GM13977 (cell line): ENCODE measurements at regions not wholly inside any gene's neighbourhood (a gene's known extent, or its start where the extent isn't known, plus 50 kb on each side); places are given as distances from the start of the nearest gene placed in this dataset.

ENCODE experiments used
- DNase-seq: peaks from one replicate; pipeline ENCODE4 v3.0.0; 2012; ENCODE audit warnings: low spot score
- CTCF ChIP-seq: IDR thresholded peaks from 2 replicates; pipeline ENCODE4 v1.5.1; 2012; ENCODE audit warnings: mild to moderate bottlenecking, control low read depth; ENCODE audit not compliant: insufficient read depth; ENCODE audit errors: extremely low read depth, missing control alignments
- in situ Hi-C: fragments of 300-500 bp; cut with MboI; formaldehyde crosslinking; loops from one replicate; pipeline ENCODE4 v1.12.0; 2022; ENCODE audit warnings: low sequenced_read_pairs, low pct_unique_long_range_greater_than_20kb, mixed read lengths, inconsistent platforms; ENCODE audit not compliant: unreplicated experiment

DNA sequence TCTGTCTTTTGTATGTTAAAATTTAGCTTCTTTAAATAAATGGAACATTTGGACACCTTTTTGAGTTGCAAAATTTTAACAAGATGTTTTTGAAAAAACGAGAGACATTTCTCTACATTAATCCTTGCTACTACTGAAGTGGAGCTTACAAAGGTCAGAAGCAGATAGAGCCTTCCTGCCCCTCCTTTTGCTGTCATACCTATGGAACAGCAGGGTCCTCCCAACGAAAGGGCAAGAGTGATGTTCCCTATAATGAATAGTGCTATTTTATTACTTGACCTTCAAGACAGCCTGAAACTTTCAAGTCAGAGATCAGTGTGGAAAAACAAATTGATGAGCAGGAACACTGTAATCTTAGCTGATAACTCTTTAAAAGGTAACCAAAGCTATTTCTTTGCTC lies 1538.9 kb downstream of the PLA2G4A start:
- TF ChIP-seq CTCF = no peak
- DNase-seq = no peak
- in situ Hi-C loops = no loop called here

GRCh38 chr1:188371295-188371806 lies 1542.6 kb downstream of the PLA2G4A start:
- no peak for DNase-seq
- TF ChIP-seq CTCF = no peak
- in situ Hi-C loops = no loop called here

GRCh38 chr1:188372821-188373220 lies 1544.1 kb downstream of the PLA2G4A start:
- in situ Hi-C loops = no loop called here
- TF ChIP-seq CTCF = no peak

DNA sequence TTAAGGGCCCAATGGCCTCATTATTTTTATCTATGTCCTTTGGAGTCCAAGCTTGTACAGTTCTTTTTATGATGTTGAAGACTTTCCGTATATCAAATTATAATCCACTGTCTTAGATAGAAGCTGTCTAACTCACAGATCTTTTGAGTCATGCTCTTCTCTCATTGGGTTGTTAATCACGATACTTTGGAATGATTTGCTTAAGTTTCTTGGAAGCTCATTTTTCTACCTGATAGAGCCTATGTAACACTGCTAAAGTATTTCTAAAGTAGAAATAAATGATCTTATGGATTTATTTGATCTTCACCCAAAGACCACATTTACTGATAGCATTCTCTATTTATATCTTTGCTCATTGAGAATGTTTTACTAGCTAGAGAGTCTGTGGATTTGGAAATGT lies 1554.1 kb downstream of the PLA2G4A start:
- TF ChIP-seq CTCF = no peak
- in situ Hi-C loops = no loop called here
- DNase-seq = no peak

More at GRCh38 chr1:188372821-188373220, 1544.1 kb downstream of the PLA2G4A start:
- DNase-seq = no peak

DNA sequence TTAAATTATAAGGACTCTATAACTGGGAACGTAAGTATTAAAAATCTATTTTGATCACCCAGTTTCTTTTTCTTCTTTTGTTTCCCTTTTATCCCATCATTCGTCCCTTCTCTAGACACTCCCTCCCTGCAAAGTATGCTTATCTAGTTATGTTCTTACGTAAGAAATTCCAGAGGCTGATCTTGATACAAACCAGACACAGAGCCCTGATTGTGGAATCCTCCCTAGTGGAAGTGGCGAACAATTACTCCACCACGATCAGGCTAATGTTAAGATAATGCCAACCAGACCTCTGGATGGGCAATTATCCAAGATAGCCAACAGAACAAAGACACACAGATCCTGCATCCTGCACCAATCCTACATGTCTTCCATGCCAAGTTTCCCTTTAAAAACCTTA lies 1557.4 kb downstream of the PLA2G4A start:
- no peak for DNase-seq
- no peak for TF ChIP-seq CTCF
- in situ Hi-C loops = no loop called here

DNA sequence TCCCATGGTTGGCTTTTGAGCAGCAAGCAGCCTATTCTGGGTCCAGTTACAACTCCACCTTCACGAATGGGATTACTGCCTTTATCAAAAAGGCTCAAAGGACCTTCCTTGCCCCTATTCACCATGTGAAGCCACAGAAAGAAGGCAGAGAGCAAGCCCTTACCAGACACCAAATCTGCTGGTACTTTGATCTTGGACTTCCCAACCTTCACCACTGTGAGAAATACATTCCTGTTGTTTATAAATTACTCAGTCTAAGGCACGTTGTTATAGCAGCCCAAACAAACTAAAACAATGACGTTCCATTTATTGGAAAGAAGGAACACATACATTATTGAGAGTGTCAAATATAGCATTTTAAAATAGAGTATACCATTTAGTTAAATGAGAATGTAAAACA lies 1557.9 kb downstream of the PLA2G4A start:
- DNase-seq = no peak
- no peak for TF ChIP-seq CTCF
- in situ Hi-C loops = no loop called here

DNA sequence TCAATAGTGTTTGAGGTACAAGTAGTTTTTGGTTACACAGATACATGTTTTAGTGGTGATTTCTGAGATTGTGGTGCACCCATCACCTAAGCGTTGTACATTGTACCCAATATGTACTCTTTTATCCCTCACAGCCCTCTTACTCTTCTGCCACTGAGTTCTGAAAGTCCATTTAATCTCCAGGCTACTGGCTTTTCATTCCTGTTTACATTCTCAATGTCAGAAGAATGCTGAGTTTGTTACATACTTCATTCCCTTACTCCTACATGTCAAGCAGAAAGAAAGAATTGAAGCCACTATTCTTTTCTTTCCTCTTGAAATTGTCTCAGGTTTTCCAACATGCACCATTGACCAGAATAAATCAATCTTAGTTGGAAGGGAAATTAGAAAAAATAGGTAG lies 1565.9 kb downstream of the PLA2G4A start:
- no peak for TF ChIP-seq CTCF
- in situ Hi-C loops = no loop called here
- DNase-seq = no peak
